ENCODE measurements at regions not wholly inside any gene's neighbourhood (a gene's known extent, or its start where the extent isn't known, plus 50 kb on each side); places are given as distances from the start of the nearest gene placed in this dataset.

- no peaks in the 10 kb centered on the region for H3K4me1 Mint-ChIP-seq (ENCODE audit: low read depth)
- Histone ChIP-seq H3K9me3 (ENCODE audit: control insufficient read depth in 1 of 2, insufficient read depth in 1 of 2, low read length in 2 of 2) (no peaks in the 10 kb centered on the region), H3K4me1 (ENCODE audit: insufficient read depth, low read length) (no peaks in the 10 kb centered on the region), H3K27ac (ENCODE audit: low read depth in 1 of 2, low read length in 2 of 2) (no peak overlapping the region), H3K4me3 (ENCODE audit: low read length) (no peak overlapping the region), H3K27me3 (ENCODE audit: control insufficient read depth in 1 of 2, insufficient read depth in 2 of 2, low read length in 2 of 2) (no peaks in the 10 kb centered on the region), H3K36me3 (ENCODE audit: insufficient read depth, low read length) (no peaks in the 10 kb centered on the region)
- no peak for DNase-seq
- no peak overlapping the region for H3K4me3 Mint-ChIP-seq
- H3K27ac Mint-ChIP-seq, result no peak overlapping the region
- H3K9me3 Mint-ChIP-seq, result no peaks in the 10 kb centered on the region
- POLR2A ChIA-PET, result no interaction called here
- intact Hi-C loops (cut with DNase I, micrococcal nuclease), result no loop called here
- no peak for ATAC-seq (ENCODE audit: poor library complexity)
- H3K27me3 Mint-ChIP-seq, result no peaks in the 10 kb centered on the region
- TF ChIP-seq CTCF (IDR thresholded peaks at IDR 0.05), result no peak
- CTCF ChIA-PET, result no interaction called here
- H3K36me3 Mint-ChIP-seq (ENCODE audit: low read depth), result no peaks in the 10 kb centered on the region
Observed at GRCh38 chrX:40524423-40524822, 56.3 kb upstream of the ATP6AP2 start.

DNA sequence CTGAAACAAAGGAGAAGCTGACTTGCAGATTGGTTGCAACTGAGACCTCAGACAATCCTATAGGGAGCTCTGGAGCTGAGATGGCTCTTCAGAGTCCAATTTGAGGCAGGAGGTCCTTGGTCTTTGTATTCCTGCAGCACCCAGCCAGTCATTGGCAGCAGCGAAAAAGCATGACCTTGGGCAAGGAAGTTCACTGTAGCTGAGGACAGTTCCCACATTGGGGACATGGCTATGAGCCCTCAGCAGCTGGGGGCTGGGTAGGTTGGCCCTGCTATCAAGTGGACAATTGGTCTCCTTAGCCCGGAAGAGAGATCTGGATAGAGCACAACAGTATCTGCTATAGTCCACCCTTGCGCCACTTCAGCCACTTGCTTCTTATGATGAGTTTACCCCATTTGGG lies 56.9 kb upstream of the ATP6AP2 start:
- Histone ChIP-seq H3K4me3 (ENCODE audit: low read length) (no peak overlapping the region), H3K27me3 (ENCODE audit: control insufficient read depth in 1 of 2, insufficient read depth in 2 of 2, low read length in 2 of 2) (no peaks in the 10 kb centered on the region), H3K36me3 (ENCODE audit: insufficient read depth, low read length) (no peaks in the 10 kb centered on the region), H3K27ac (ENCODE audit: low read depth in 1 of 2, low read length in 2 of 2) (no peak overlapping the region), H3K9me3 (ENCODE audit: control insufficient read depth in 1 of 2, insufficient read depth in 1 of 2, low read length in 2 of 2) (no peaks in the 10 kb centered on the region), H3K4me1 (ENCODE audit: insufficient read depth, low read length) (no peaks in the 10 kb centered on the region)
- ChIA-PET CTCF (no interaction called here), POLR2A (interaction anchor here (0.6 kb wide), 1 partner anchor 9 kb away, joined by 3 read pairs; no protein-coding TSS in a partner anchor)
- DNase-seq (no peak), ATAC-seq (ENCODE audit: poor library complexity) (no peak)
- Mint-ChIP-seq H3K9me3 (no peaks in the 10 kb centered on the region), H3K27ac (no peak overlapping the region), H3K27me3 (no peaks in the 10 kb centered on the region), H3K4me3 (no peak overlapping the region), H3K4me1 (ENCODE audit: low read depth) (no peaks in the 10 kb centered on the region), H3K36me3 (ENCODE audit: low read depth) (no peaks in the 10 kb centered on the region)
- intact Hi-C loops (cut with DNase I, micrococcal nuclease), result no loop called here
- TF ChIP-seq CTCF (IDR thresholded peaks at IDR 0.05), result no peak

DNA sequence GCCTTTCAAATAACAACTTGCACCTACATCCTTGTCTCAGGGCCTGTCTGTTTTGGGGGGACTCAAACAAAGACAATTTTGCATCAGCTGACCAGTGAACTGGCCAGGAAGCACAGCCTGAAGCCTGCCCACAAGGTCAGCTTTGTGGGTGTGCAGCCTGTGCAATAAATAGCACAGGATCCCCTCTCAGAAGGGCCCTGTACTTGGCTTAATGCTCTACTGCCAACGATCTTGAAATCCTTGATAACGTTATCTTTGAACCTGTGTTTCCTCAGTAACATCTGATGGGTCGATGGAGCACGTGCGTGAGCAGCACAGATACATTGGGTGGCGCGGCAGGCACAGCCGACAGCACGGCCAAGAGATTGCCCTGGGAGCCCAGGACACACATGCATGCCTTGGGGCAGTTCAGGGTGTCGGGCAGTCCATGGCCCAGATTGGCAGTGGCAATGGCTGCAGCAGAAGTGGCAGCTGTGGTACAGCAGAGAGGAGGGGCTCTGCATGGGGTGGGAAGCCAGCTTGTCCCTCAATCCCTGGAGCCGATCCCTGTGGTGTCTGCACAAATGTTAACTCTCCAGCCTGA lies 58.8 kb upstream of the ATP6AP2 start:
- H3K4me3 Mint-ChIP-seq, result no peak overlapping the region
- Histone ChIP-seq H3K36me3 (ENCODE audit: insufficient read depth, low read length) (no peaks in the 10 kb centered on the region), H3K27ac (ENCODE audit: low read depth in 1 of 2, low read length in 2 of 2) (no peak overlapping the region), H3K9me3 (ENCODE audit: control insufficient read depth in 1 of 2, insufficient read depth in 1 of 2, low read length in 2 of 2) (no peaks in the 10 kb centered on the region), H3K27me3 (ENCODE audit: control insufficient read depth in 1 of 2, insufficient read depth in 2 of 2, low read length in 2 of 2) (no peaks in the 10 kb centered on the region), H3K4me3 (ENCODE audit: low read length) (no peak overlapping the region), H3K4me1 (ENCODE audit: insufficient read depth, low read length) (no peaks in the 10 kb centered on the region)
- no peaks in the 10 kb centered on the region for H3K36me3 Mint-ChIP-seq (ENCODE audit: low read depth)
- ATAC-seq (ENCODE audit: poor library complexity) (no peak), DNase-seq (no peak)
- H3K4me1 Mint-ChIP-seq (ENCODE audit: low read depth), result no peaks in the 10 kb centered on the region
- no peaks in the 10 kb centered on the region for H3K9me3 Mint-ChIP-seq
- H3K27me3 Mint-ChIP-seq, result no peaks in the 10 kb centered on the region
- TF ChIP-seq CTCF (IDR thresholded peaks at IDR 0.05), result no peak
- ChIA-PET CTCF (no interaction called here), POLR2A (no interaction called here)
- H3K27ac Mint-ChIP-seq, result no peak overlapping the region
- intact Hi-C loops (cut with DNase I, micrococcal nuclease), result no loop called here
